ENCODE measurements at regions not wholly inside any gene's neighbourhood (a gene's known extent, or its start where the extent isn't known, plus 50 kb on each side); places are given as distances from the start of the nearest gene placed in this dataset.

DNA sequence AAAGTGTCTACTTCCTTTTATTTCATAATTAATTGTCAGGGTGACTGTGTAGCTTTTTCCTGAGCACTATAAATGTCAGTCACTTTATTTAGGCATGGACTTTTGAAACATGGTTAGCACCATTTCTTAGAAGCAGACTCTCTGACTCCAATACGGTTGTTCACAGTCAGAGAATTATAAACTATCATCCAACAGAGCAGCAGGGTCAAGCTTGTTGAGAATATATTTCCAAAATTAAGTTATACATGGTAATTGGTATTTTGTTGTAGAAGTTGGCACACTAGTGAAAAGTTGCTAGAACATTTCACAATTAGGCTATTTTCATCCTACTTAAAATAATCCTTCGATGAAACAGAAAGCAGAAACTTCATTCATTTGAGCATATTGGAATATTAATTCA, 1155.5 kb upstream of the IGFBP7 start:
- no peak for TF ChIP-seq TCF7L2 (IDR thresholded peaks at IDR 0.05; ENCODE audit: low read depth, low read length)
- TF ChIP-seq, protein P1, sequence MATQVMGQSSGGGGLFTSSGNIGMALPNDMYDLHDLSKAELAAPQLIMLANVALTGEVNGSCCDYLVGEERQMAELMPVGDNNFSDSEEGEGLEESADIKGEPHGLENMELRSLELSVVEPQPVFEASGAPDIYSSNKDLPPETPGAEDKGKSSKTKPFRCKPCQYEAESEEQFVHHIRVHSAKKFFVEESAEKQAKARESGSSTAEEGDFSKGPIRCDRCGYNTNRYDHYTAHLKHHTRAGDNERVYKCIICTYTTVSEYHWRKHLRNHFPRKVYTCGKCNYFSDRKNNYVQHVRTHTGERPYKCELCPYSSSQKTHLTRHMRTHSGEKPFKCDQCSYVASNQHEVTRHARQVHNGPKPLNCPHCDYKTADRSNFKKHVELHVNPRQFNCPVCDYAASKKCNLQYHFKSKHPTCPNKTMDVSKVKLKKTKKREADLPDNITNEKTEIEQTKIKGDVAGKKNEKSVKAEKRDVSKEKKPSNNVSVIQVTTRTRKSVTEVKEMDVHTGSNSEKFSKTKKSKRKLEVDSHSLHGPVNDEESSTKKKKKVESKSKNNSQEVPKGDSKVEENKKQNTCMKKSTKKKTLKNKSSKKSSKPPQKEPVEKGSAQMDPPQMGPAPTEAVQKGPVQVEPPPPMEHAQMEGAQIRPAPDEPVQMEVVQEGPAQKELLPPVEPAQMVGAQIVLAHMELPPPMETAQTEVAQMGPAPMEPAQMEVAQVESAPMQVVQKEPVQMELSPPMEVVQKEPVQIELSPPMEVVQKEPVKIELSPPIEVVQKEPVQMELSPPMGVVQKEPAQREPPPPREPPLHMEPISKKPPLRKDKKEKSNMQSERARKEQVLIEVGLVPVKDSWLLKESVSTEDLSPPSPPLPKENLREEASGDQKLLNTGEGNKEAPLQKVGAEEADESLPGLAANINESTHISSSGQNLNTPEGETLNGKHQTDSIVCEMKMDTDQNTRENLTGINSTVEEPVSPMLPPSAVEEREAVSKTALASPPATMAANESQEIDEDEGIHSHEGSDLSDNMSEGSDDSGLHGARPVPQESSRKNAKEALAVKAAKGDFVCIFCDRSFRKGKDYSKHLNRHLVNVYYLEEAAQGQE (IDR thresholded peaks at IDR 0.05; ENCODE audit: insufficient read depth in 1 of 2, low read depth in 2 of 2, low read length in 1 of 2): no peak
- TF ChIP-seq SIN3A (IDR thresholded peaks at IDR 0.05; ENCODE audit: borderline replicate concordance, insufficient read depth, low read depth, low read length): no peak
- TF ChIP-seq, protein P2, sequence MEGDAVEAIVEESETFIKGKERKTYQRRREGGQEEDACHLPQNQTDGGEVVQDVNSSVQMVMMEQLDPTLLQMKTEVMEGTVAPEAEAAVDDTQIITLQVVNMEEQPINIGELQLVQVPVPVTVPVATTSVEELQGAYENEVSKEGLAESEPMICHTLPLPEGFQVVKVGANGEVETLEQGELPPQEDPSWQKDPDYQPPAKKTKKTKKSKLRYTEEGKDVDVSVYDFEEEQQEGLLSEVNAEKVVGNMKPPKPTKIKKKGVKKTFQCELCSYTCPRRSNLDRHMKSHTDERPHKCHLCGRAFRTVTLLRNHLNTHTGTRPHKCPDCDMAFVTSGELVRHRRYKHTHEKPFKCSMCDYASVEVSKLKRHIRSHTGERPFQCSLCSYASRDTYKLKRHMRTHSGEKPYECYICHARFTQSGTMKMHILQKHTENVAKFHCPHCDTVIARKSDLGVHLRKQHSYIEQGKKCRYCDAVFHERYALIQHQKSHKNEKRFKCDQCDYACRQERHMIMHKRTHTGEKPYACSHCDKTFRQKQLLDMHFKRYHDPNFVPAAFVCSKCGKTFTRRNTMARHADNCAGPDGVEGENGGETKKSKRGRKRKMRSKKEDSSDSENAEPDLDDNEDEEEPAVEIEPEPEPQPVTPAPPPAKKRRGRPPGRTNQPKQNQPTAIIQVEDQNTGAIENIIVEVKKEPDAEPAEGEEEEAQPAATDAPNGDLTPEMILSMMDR (IDR thresholded peaks at IDR 0.05): no peak
- TF ChIP-seq POLR2AphosphoS5 (IDR thresholded peaks at IDR 0.05; ENCODE audit: low read depth, low read length): no peak
- no TSS peak for BruUV-seq (replicated peaks)
- Histone ChIP-seq H3K27me3 (ENCODE audit: control insufficient read depth, insufficient read depth, low read length) (no peaks in the 10 kb centered on the region), H3K27ac (ENCODE audit: low read length) (no peak overlapping the region), H3K36me3 (ENCODE audit: control insufficient read depth, insufficient read depth, low read length) (no peaks in the 10 kb centered on the region), H3K9me3 (ENCODE audit: control insufficient read depth, insufficient read depth, low read depth, low read length) (no peaks in the 10 kb centered on the region), H3K4me1 (ENCODE audit: control insufficient read depth, insufficient read depth, low read length) (no peaks in the 10 kb centered on the region), H3K4me3 (ENCODE audit: low read depth in 2 of 2, low read length in 2 of 2) (no peak overlapping the region)
- no peak for ATAC-seq
- in situ Hi-C loops (cut with HindIII; ENCODE audit: low pct_unique_long_range_greater_than_20kb, low sequenced_read_pairs) (no loop called here), intact Hi-C loops (cut with micrococcal nuclease; ENCODE audit: unreplicated experiment) (no loop called here)
- ChIA-PET CTCF (no interaction called here), POLR2A (no interaction called here)
- DNase-seq (ENCODE audit: low read depth, low spot score): no peak

DNA sequence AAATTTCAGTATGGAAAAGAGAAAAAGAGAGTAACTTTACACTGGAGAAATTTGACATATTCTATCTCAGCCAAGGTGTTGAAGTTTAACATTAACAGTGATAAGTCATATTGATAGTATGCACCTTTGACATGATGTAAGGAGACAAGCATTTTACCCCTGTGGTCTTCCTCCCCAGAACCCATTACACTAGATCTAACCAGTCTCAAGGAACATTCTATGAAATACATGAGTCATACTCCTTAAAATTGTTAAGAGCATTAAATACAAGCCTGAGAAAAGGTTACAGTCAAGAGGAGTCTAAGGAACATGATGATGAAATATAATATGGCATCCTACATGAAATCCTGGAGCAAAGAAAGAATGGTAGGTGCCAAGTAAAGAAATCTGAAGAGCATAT, 1151.3 kb upstream of the IGFBP7 start:
- no peaks in the 10 kb centered on the region for H3K4me1 ChIP-seq (ENCODE audit: control insufficient read depth, insufficient read depth, low read length)
- in situ Hi-C loops (cut with HindIII; ENCODE audit: low pct_unique_long_range_greater_than_20kb, low sequenced_read_pairs): no loop called here
- no peak overlapping the region for H3K4me3 ChIP-seq (ENCODE audit: low read depth in 2 of 2, low read length in 2 of 2)
- no peak for TF ChIP-seq TCF7L2 (IDR thresholded peaks at IDR 0.05; ENCODE audit: low read depth, low read length)
- CTCF ChIA-PET: no interaction called here
- intact Hi-C loops (cut with micrococcal nuclease; ENCODE audit: unreplicated experiment): no loop called here
- POLR2A ChIA-PET: no interaction called here
- no peak for DNase-seq (ENCODE audit: low read depth, low spot score)
- no peaks in the 10 kb centered on the region for H3K27me3 ChIP-seq (ENCODE audit: control insufficient read depth, insufficient read depth, low read length)
- no peaks in the 10 kb centered on the region for H3K36me3 ChIP-seq (ENCODE audit: control insufficient read depth, insufficient read depth, low read length)
- ATAC-seq: no peak
- no peak overlapping the region for H3K27ac ChIP-seq (ENCODE audit: low read length)
- H3K9me3 ChIP-seq (ENCODE audit: control insufficient read depth, insufficient read depth, low read depth, low read length): no peaks in the 10 kb centered on the region
- no TSS peak for BruUV-seq (replicated peaks)

DNA sequence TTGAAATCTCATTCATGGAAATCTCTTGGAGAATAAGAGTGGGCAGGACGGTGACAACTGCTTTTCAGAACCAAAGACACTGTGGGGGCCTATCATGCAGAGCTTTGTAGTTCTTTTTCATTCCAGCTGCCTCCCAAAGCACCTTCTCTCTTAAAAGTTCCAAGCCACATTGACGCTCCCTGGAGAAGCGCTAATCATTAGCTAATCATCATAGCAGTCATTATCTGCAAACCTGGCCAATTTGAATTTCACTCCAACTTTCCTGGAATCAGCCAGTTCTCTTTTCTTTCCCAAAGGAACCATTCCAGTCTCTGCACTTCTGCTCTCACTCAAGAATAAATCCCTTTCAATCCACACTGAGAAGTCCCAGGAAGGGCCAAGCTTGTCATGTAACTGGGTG, 1144.1 kb upstream of the IGFBP7 start:
- DNase-seq (ENCODE audit: low read depth, low spot score) (no peak), ATAC-seq (no peak)
- POLR2A ChIA-PET: no interaction called here
- TF ChIP-seq, protein P2 (IDR thresholded peaks at IDR 0.05): no peak
- TF ChIP-seq SIN3A (IDR thresholded peaks at IDR 0.05; ENCODE audit: borderline replicate concordance, insufficient read depth, low read depth, low read length) (no peak), POLR2AphosphoS5 (IDR thresholded peaks at IDR 0.05; ENCODE audit: low read depth, low read length) (no peak)
- TF ChIP-seq, protein P1 (IDR thresholded peaks at IDR 0.05; ENCODE audit: insufficient read depth in 1 of 2, low read depth in 2 of 2, low read length in 1 of 2): no peak
- no peak overlapping the region for H3K27ac ChIP-seq (ENCODE audit: low read length)
- intact Hi-C loops (cut with micrococcal nuclease; ENCODE audit: unreplicated experiment): no loop called here
- no peak overlapping the region for H3K4me3 ChIP-seq (ENCODE audit: low read depth in 2 of 2, low read length in 2 of 2)
- H3K4me1 ChIP-seq (ENCODE audit: control insufficient read depth, insufficient read depth, low read length): no peaks in the 10 kb centered on the region
- H3K36me3 ChIP-seq (ENCODE audit: control insufficient read depth, insufficient read depth, low read length): no peaks in the 10 kb centered on the region
- in situ Hi-C loops (cut with HindIII; ENCODE audit: low pct_unique_long_range_greater_than_20kb, low sequenced_read_pairs): no loop called here
- no peaks in the 10 kb centered on the region for H3K9me3 ChIP-seq (ENCODE audit: control insufficient read depth, insufficient read depth, low read depth, low read length)
- no TSS peak for BruUV-seq (replicated peaks)
- CTCF ChIA-PET: no interaction called here
- H3K27me3 ChIP-seq (ENCODE audit: control insufficient read depth, insufficient read depth, low read length): no peaks in the 10 kb centered on the region
